HepG2 (cell line): ENCODE measurements at regions not wholly inside any gene's neighbourhood (a gene's known extent, or its start where the extent isn't known, plus 50 kb on each side); places are given as distances from the start of the nearest gene placed in this dataset.

ENCODE experiments used
- ATAC-seq: fragments of 200-7000 bp; cut with Tn5 transposase; 3 replicates; pipeline ENCODE4 v1.9.1; 2020; ENCODE audit warnings: mild to moderate bottlenecking, moderate library complexity
- BruUV-seq: library from RNA; stranded (reverse); fragments of 400-500 nt; replicated peaks from 2 replicates; lab custom pipeline; 2021; lab: Mats Ljungman, UMichigan
- CTCF ChIA-PET: fragments of 300-600 bp; formaldehyde crosslinking; extraction: SDS; loops from one replicate; lab custom pipeline; 2021; ENCODE audit warnings: low total read pairs, inconsistent platforms, low intra/inter-chr PET ratio; lab: Yijun Ruan, JAX
- POLR2A ChIA-PET: fragments of 350-600 bp; sonication (Branson Sonifier 250); formaldehyde crosslinking; loops from one replicate; lab custom pipeline; 2020; ENCODE audit warnings: antibody characterized with exemption, inconsistent platforms; lab: Yijun Ruan, JAX
- DNase-seq: peaks from one replicate; pipeline ENCODE4 v3.0.0-alpha.2; 2015; ENCODE audit warnings: low spot score
- FAIRE-seq: peaks from 3 replicates; lab custom pipeline; 2011; peaks lifted over from hg19 to GRCh38; lab: Jason Lieb, UNC
- H2AFZ ChIP-seq: one replicate; pipeline ENCODE4 v1.6.1; 2011; ENCODE audit warnings: low read length, inconsistent platforms
- H3K27ac ChIP-seq: fragments of 300-600 bp; 3 replicates; pipeline ENCODE4 v1.8.0; 2011; ENCODE audit warnings: mixed run types, mild to moderate bottlenecking, mixed read lengths, low read length, inconsistent platforms; ENCODE audit not compliant: insufficient read depth; ENCODE audit errors: extremely low read length
- H3K27me3 ChIP-seq, 2 experiments: fragments of 200-600 bp in 1 of 2; 2 replicates in 1 of 2; 3 replicates in 1 of 2; pipeline versions ENCODE4 v1.6.0 to v1.8.0; 2011; ENCODE audit warnings: low read length in 2 of 2, mild to moderate bottlenecking in 2 of 2, moderate library complexity in 2 of 2, inconsistent platforms in 1 of 2; ENCODE audit not compliant: insufficient read depth in 2 of 2, control insufficient read depth in 1 of 2
- H3K36me3 ChIP-seq, 2 experiments: fragments of 200-600 bp in 1 of 2; replicated peaks in 1 of 2; 2 replicates in 1 of 2; 3 replicates in 1 of 2; pipeline versions ENCODE4 v1.5.1 to v1.8.0; 2011; ENCODE audit warnings: low read length in 2 of 2, inconsistent platforms in 1 of 2; ENCODE audit not compliant: insufficient read depth in 2 of 2, control insufficient read depth in 1 of 2
- H3K4me1 ChIP-seq: 2 replicates; pipeline ENCODE4 v1.5.1; 2012; ENCODE audit warnings: low read length, inconsistent platforms; ENCODE audit not compliant: insufficient read depth
- H3K4me2 ChIP-seq: 2 replicates; pipeline ENCODE4 v1.6.0; 2011; ENCODE audit warnings: low read depth, low read length, inconsistent platforms
- H3K4me3 ChIP-seq, 3 experiments: fragments of 200-600 bp in 1 of 3; sonication (generic), shearing (Covaris generic) in 1 of 3; replicated peaks in 1 of 3; 2 replicates each; pipeline ENCODE4 v1.5.1; 2011 to 2016; ENCODE audit warnings: low read length in 3 of 3, inconsistent platforms in 2 of 3, low read depth in 2 of 3, mild to moderate bottlenecking in 2 of 3, control low read depth in 1 of 3, mixed read lengths in 1 of 3; ENCODE audit not compliant: insufficient read depth in 1 of 3
- H3K79me2 ChIP-seq: one replicate; pipeline ENCODE4 v1.6.1; 2011; ENCODE audit warnings: low read length, inconsistent platforms; ENCODE audit not compliant: insufficient read depth
- H3K9ac ChIP-seq: 2 replicates; pipeline ENCODE4 v1.6.0; 2011; ENCODE audit warnings: mild to moderate bottlenecking, low read depth, low read length, inconsistent platforms; ENCODE audit not compliant: insufficient read depth
- H3K9me3 ChIP-seq: 2 replicates; pipeline ENCODE4 v1.5.1; 2012; ENCODE audit warnings: mild to moderate bottlenecking, low read length
- H4K20me1 ChIP-seq: 2 replicates; pipeline ENCODE4 v1.6.0; 2011; ENCODE audit warnings: inconsistent platforms, mild to moderate bottlenecking, low read length, moderate library complexity; ENCODE audit not compliant: insufficient read depth
- ATF7 ChIP-seq, 2 experiments: fragments of 450-650 bp in 1 of 2; sonication (generic) in 1 of 2; formaldehyde crosslinking in 1 of 2; IDR thresholded peaks; 2 replicates each; pipeline versions ENCODE4 v1.4.0 to v1.6.1; 2016 to 2020; ENCODE audit warnings: antibody characterized with exemption in 1 of 2, mild to moderate bottlenecking in 1 of 2, missing genetic modification reagents in 1 of 2
- CEBPG ChIP-seq: IDR thresholded peaks from 2 replicates; pipeline ENCODE4 v1.6.1; 2016
- GTF3A ChIP-seq: sonication (generic); formaldehyde crosslinking; conservative IDR thresholded peaks from 2 replicates; pipeline ENCODE4 v1.4.0; 2020; ENCODE audit warnings: mild to moderate bottlenecking, missing genetic modification reagents
- JDP2 ChIP-seq: sonication (generic); formaldehyde crosslinking; IDR thresholded peaks from 2 replicates; pipeline ENCODE4 v1.8.1; 2022; ENCODE audit warnings: missing genetic modification reagents, borderline replicate concordance
- MYC ChIP-seq: sonication (generic); formaldehyde crosslinking; IDR thresholded peaks from 2 replicates; pipeline ENCODE4 v1.9.0; 2021; ENCODE audit warnings: missing genetic modification reagents, borderline replicate concordance
- RELA ChIP-seq: sonication (generic); formaldehyde crosslinking; IDR thresholded peaks from 2 replicates; pipeline ENCODE4 v1.4.0; 2020; ENCODE audit warnings: missing genetic modification reagents
- ZFP1 ChIP-seq: IDR thresholded peaks from 2 replicates; pipeline ENCODE4 v1.6.1; 2016
- ZFP62 ChIP-seq: sonication (generic); formaldehyde crosslinking; IDR thresholded peaks from 2 replicates; pipeline ENCODE4 v1.4.0; 2020; ENCODE audit warnings: missing genetic modification reagents
- ZNF354B ChIP-seq: sonication (generic); formaldehyde crosslinking; IDR thresholded peaks from 2 replicates; pipeline ENCODE4 v1.8.0; 2022; ENCODE audit warnings: mild to moderate bottlenecking, missing genetic modification reagents
- ZNF446 ChIP-seq: sonication (generic); formaldehyde crosslinking; IDR thresholded peaks from 2 replicates; pipeline ENCODE4 v1.5.0; 2020; ENCODE audit warnings: mild to moderate bottlenecking, missing genetic modification reagents
- ZNF563 ChIP-seq: sonication (generic); formaldehyde crosslinking; IDR thresholded peaks from 2 replicates; pipeline ENCODE4 v1.8.0; 2022; ENCODE audit warnings: mild to moderate bottlenecking, moderate library complexity, missing genetic modification reagents
- ZNF788 ChIP-seq: sonication (generic); formaldehyde crosslinking; IDR thresholded peaks from 2 replicates; pipeline ENCODE4 v1.5.0; 2020; ENCODE audit warnings: mild to moderate bottlenecking, missing genetic modification reagents, borderline replicate concordance
- ZNF841 ChIP-seq: sonication (generic); formaldehyde crosslinking; IDR thresholded peaks from 2 replicates; pipeline ENCODE4 v1.8.1; 2023; ENCODE audit warnings: missing genetic modification reagents, borderline replicate concordance
- WGBS: methylation state at CpG from one replicate; pipeline ENCODE4 v1.1.6; 2017; ENCODE audit warnings: low lambda C conversion rate; 5-methylcytosine and 5-hydroxymethylcytosine counted together
- in situ Hi-C: cut with HindIII; loops from 2 replicates; pipeline ENCODE4 v1.10.0; 2017; ENCODE audit warnings: low pct_unique_long_range_greater_than_20kb; ENCODE audit not compliant: extremely low pct_ligation_motif_present
- intact Hi-C: fragments of 100-400 bp; cut with micrococcal nuclease; formaldehyde crosslinking; loops from one replicate; pipeline ENCODE4 v1.10.0; 2022; ENCODE audit not compliant: unreplicated experiment
- TF ChIP-seq, protein P1 (sequence below): sonication (generic); formaldehyde crosslinking; IDR thresholded peaks from 2 replicates; pipeline ENCODE4 v1.9.0; 2021; ENCODE audit warnings: missing genetic modification reagents, mild to moderate bottlenecking, borderline replicate concordance
- TF ChIP-seq, protein P2 (sequence below): sonication (generic); formaldehyde crosslinking; IDR thresholded peaks from 2 replicates; pipeline ENCODE4 v1.8.1; 2023; ENCODE audit warnings: mild to moderate bottlenecking, missing genetic modification reagents, borderline replicate concordance

DNA sequence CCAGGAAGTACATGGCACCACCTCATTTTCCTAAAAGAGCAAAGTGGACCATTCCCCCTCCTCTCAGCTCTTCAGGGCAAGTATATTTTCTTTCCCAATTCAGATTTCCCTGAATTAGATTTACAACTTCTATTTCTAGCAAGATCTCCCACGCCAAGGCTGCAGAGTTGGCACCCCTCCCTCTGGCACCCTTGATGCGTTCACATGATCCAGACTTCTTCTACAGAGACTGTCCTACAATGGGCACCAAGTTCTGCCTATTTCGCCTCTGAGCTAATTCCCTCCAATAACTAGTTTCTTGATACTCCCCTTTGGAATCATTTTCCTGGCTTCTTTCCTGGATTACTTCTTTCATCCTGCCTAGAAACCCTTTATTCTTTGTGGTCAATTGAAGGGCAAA lies 122.0 kb downstream of the CDC7 start:
- in situ Hi-C loops (loop anchor here (10.0 kb wide), 1 partner anchor 62 kb away; no protein-coding TSS in a partner anchor), intact Hi-C loops (no loop called here)
- H3K4me2 ChIP-seq, result no peak overlapping the region
- no peaks in the 10 kb centered on the region for H3K36me3 ChIP-seq
- no peaks in the 10 kb centered on the region for H3K9me3 ChIP-seq
- H3K4me1 ChIP-seq, result peaks cover 2% of the 10 kb centered on the region; the same call in 1 of the 2 replicates
- no TSS peak for BruUV-seq
- H4K20me1 ChIP-seq, result no peaks in the 10 kb centered on the region
- DNase-seq, result no peak
- peaks cover 0 to 4% of the 10 kb centered on the region in 2 experiments; a peak in 1 of 5 replicates for H3K27me3 ChIP-seq
- no peak overlapping the region for H3K4me3 ChIP-seq
- H3K79me2 ChIP-seq, result no peaks in the 10 kb centered on the region
- CTCF ChIA-PET, result no interaction called here
- H3K9ac ChIP-seq, result no peak overlapping the region
- no peak for TF ChIP-seq ZNF788 (CRISPR knock-in tag)
- TF ChIP-seq, protein P1, sequence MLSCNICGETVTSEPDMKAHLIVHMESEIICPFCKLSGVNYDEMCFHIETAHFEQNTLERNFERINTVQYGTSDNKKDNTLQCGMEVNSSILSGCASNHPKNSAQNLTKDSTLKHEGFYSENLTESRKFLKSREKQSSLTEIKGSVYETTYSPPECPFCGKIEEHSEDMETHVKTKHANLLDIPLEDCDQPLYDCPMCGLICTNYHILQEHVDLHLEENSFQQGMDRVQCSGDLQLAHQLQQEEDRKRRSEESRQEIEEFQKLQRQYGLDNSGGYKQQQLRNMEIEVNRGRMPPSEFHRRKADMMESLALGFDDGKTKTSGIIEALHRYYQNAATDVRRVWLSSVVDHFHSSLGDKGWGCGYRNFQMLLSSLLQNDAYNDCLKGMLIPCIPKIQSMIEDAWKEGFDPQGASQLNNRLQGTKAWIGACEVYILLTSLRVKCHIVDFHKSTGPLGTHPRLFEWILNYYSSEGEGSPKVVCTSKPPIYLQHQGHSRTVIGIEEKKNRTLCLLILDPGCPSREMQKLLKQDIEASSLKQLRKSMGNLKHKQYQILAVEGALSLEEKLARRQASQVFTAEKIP, result no peak
- WGBS, result 38% methylated on average over 3 of the region's 3 CpGs
- no peak overlapping the region for H2AFZ ChIP-seq
- H3K27ac ChIP-seq, result no peak overlapping the region
- no peak for ATAC-seq
- POLR2A ChIA-PET, result no interaction called here
- FAIRE-seq, result no peak

DNA sequence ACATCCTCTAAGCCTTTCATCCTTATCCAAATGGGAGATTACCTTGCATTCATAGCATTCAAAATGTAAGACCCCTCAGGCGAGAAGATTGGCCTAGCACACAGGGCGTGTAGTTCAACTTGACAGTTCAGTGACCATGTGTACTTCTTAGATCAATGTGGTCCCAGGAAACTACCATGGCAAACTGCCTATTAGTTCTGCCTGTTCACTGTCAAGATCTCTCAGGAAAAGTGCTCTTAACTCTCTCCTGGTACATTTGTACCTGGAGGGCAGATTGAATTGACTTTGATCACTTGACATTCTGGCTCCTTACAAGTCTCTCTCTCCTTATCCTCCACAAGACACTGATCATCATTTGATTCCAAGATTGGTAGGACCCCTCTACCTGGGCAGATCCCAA lies 122.4 kb downstream of the CDC7 start:
- DNase-seq, result no peak
- Histone ChIP-seq H4K20me1 (no peaks in the 10 kb centered on the region), H3K79me2 (no peaks in the 10 kb centered on the region), H3K27ac (no peak overlapping the region), H3K9me3 (no peaks in the 10 kb centered on the region), H2AFZ (no peak overlapping the region), H3K36me3 (no peaks in the 10 kb centered on the region), H3K4me3 (no peak overlapping the region), H3K4me2 (no peak overlapping the region), H3K27me3 (peaks cover 0 to 4% of the 10 kb centered on the region in 2 experiments; a peak in 1 of 5 replicates), H3K9ac (no peak overlapping the region), H3K4me1 (no peaks in the 10 kb centered on the region)
- no peak for ATAC-seq
- no TSS peak for BruUV-seq
- FAIRE-seq, result no peak
- ChIA-PET POLR2A (no interaction called here), CTCF (no interaction called here)
- intact Hi-C loops, result no loop called here
- TF ChIP-seq ZNF841 (CRISPR knock-in tag) (no peak), ZNF354B (CRISPR knock-in tag) (no peak), ZNF563 (CRISPR knock-in tag) (no peak), RELA (CRISPR knock-in tag) (no peak), JDP2 (CRISPR knock-in tag) (no peak), ZFP1 (CRISPR knock-in tag) (no peak), ZNF446 (CRISPR knock-in tag) (no peak), ZFP62 (CRISPR knock-in tag) (no peak), GTF3A (CRISPR knock-in tag) (no peak), ATF7 (IDR thresholded peaks at IDR 0.05) (no peak), ATF7 (CRISPR knock-in tag; IDR thresholded peaks at IDR 0.05) (no peak), MYC (CRISPR knock-in tag) (no peak), CEBPG (CRISPR knock-in tag) (no peak)
- TF ChIP-seq, protein P2, sequence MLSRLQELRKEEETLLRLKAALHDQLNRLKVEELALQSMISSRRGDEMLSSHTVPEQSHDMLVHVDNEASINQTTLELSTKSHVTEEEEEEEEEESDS (CRISPR knock-in tag), result no peak
- in situ Hi-C loops, result loop anchor here (10.0 kb wide), 1 partner anchor 62 kb away; no protein-coding TSS in a partner anchor
- 6% methylated on average over 2 of the region's 2 CpGs for WGBS
